BE2C (cell line): ENCODE measurements at regions not wholly inside any gene's neighbourhood (a gene's known extent, or its start where the extent isn't known, plus 50 kb on each side); places are given as distances from the start of the nearest gene placed in this dataset.

ENCODE experiments used
- DNase-seq: peaks from one replicate; pipeline ENCODE4 v3.0.0-alpha.2; 2020
- H3K27me3 ChIP-seq: fragments of 250-450 bp; sonication (Bioruptor Pico); 2 replicates; pipeline ENCODE4 v1.5.1; 2020; ENCODE audit warnings: mild to moderate bottlenecking
- H3K36me3 ChIP-seq: fragments of 250-450 bp; sonication (Bioruptor Pico); 2 replicates; pipeline ENCODE4 v1.5.1; 2020; ENCODE audit warnings: mild to moderate bottlenecking
- H3K4me1 ChIP-seq: fragments of 250-450 bp; sonication (Bioruptor Pico); 2 replicates; pipeline ENCODE4 v1.5.1; 2020
- H3K4me3 ChIP-seq: 2 replicates; pipeline ENCODE4 v1.5.1; 2011; ENCODE audit warnings: low read depth, low read length
- H3K9me3 ChIP-seq: fragments of 250-450 bp; sonication (Bioruptor Pico); 2 replicates; pipeline ENCODE4 v1.5.1; 2020
- TF ChIP-seq, protein P1 (sequence below): IDR thresholded peaks from 2 replicates; pipeline ENCODE4 v1.5.1; 2012; ENCODE audit warnings: mild to moderate bottlenecking, low read depth, low read length

DNA sequence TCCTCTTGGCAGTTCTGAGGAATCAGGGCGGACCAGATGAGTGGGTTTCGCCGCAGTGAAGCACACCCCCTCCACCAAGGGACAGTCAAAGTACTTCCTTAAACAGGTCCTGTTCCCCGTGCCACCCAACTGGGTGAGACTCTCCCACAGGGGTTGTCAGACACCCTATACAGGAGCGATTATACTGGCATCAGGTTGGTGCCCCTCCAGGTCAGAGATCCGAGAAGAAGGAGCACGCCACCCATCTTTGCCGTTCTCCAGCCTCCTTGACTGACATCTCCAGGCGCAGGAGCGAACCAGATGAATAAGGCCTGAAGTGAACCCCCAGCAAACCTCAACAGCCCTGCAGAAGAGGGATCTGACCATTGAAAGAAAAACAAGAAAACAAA lies 108.1 kb upstream of the ZBTB20 start:
- no peaks in the 10 kb centered on the region for H3K9me3 ChIP-seq

DNA sequence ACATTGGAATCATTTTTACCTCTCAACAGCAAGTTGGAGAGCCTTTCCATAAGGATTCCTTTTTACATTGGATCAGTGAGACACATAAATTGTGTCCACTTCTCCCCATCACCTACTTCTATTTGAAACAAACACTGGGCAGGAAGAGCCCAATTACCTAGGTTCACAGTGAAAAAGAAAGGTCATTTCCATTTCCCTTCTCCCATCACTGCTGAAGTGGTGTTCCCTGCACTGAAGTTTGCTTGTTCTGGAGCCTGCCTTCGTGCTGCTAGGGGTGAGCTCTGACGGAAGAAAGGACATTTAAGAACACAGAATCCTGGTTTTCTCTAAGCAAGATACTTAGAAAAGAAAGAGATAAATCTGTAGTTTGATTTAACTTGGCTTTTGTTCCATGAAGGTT lies 123.8 kb upstream of the ZBTB20 start:
- Histone ChIP-seq H3K4me1 (peaks cover 6% of the 10 kb centered on the region), H3K9me3 (no peaks in the 10 kb centered on the region), H3K36me3 (no peaks in the 10 kb centered on the region), H3K4me3 (no peak overlapping the region), H3K27me3 (no peaks in the 10 kb centered on the region)
- DNase-seq: no peak
- TF ChIP-seq, protein P1, sequence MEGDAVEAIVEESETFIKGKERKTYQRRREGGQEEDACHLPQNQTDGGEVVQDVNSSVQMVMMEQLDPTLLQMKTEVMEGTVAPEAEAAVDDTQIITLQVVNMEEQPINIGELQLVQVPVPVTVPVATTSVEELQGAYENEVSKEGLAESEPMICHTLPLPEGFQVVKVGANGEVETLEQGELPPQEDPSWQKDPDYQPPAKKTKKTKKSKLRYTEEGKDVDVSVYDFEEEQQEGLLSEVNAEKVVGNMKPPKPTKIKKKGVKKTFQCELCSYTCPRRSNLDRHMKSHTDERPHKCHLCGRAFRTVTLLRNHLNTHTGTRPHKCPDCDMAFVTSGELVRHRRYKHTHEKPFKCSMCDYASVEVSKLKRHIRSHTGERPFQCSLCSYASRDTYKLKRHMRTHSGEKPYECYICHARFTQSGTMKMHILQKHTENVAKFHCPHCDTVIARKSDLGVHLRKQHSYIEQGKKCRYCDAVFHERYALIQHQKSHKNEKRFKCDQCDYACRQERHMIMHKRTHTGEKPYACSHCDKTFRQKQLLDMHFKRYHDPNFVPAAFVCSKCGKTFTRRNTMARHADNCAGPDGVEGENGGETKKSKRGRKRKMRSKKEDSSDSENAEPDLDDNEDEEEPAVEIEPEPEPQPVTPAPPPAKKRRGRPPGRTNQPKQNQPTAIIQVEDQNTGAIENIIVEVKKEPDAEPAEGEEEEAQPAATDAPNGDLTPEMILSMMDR: no peak

More for the DNA sequence above, 108.1 kb upstream of the ZBTB20 start:
- no peaks in the 10 kb centered on the region for H3K27me3 ChIP-seq
- no peaks in the 10 kb centered on the region for H3K4me1 ChIP-seq
- H3K36me3 ChIP-seq: no peaks in the 10 kb centered on the region
- TF ChIP-seq, protein P1: no peak
- DNase-seq: no peak
- no peak overlapping the region for H3K4me3 ChIP-seq

DNA sequence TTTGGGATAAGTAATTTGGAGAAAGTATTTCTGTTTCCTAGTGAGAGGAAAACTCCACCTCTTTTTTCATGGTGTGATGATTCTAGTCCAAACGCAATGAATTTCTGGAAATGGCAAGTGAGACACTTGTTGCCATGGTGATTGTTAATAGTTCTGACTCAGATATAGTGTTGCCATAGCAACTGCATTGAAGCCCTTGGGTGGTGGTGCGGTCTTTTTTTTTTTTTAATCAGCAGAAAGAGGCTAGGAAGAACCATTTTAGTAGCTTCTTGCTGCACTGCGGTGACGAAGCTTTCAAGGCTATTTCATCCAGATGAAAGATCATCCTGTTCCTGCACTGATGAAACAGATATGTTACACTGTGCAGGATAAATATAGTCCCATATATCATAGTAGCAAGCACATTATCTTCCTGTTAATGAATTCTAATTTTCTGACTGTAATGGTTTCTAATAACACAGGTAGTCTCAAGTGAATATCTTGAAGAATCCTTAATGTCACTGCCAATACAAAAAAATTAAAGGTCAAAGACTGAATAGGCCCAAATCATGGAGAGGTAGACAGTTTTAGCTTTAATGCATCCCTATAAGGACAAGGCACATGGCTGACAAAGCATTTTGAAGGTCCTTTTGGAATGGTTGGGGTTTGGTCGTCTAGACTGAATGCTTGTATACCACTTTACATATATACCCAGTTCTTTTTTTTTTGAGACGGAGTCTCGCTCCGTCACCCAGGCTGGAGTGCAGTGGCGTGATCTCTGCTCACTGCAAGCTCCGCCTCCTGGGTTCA lies 125.1 kb upstream of the ZBTB20 start:
- no peaks in the 10 kb centered on the region for H3K27me3 ChIP-seq
- H3K4me3 ChIP-seq: no peak overlapping the region
- peak; percentile 4 for DNase-seq
- no peaks in the 10 kb centered on the region for H3K36me3 ChIP-seq
- no peaks in the 10 kb centered on the region for H3K9me3 ChIP-seq
- TF ChIP-seq, protein P1: no peak
- peaks cover 6% of the 10 kb centered on the region for H3K4me1 ChIP-seq

DNA sequence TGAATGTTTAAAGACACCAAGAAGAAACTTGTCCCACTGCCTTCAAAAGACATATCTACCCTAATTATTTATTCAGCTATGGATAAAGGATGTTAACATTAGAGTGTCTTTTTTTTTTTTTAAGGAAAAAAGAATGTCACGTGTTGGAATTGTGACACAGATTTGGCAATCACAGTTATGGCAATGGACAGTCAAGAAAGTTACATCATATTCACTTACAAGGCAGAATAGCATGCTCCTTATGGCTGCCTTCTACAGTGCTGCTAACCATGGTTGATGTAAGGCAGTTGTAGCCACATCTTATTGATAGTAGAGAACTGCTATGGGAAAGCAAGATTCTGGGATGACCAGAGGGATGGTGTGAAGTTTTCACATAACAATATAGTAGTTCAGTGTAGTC lies 128.8 kb upstream of the ZBTB20 start:
- DNase-seq: no peak
- no peaks in the 10 kb centered on the region for H3K36me3 ChIP-seq

DNA sequence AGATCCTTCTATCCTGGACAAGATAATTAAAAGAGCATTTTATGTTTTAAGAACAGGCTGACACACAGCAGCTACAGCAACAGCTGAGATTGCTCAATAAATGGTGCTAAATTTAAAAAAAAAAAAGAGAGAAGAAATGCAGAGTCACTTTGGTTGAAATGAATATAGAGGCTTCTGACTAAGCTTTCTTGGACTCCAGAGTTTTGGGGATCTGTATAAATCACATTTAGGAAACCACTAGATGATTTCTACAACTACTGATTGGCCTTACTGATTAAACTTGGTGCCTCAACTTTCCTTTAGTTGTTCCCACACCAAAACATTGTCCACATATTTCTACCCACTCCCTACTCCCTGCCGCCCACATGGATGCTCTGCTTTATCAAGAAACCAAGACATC lies 132.9 kb upstream of the ZBTB20 start:
- H3K9me3 ChIP-seq: no peaks in the 10 kb centered on the region
- H3K4me3 ChIP-seq: no peak overlapping the region
- no peaks in the 10 kb centered on the region for H3K27me3 ChIP-seq
- DNase-seq: no peak
- peaks cover 6% of the 10 kb centered on the region; the same call in 1 of the 2 replicates for H3K4me1 ChIP-seq
- TF ChIP-seq, protein P1: no peak
- H3K36me3 ChIP-seq: no peaks in the 10 kb centered on the region

More for the DNA sequence above, 128.8 kb upstream of the ZBTB20 start:
- Histone ChIP-seq H3K4me3 (no peak overlapping the region), H3K27me3 (no peaks in the 10 kb centered on the region), H3K4me1 (peaks cover 9% of the 10 kb centered on the region), H3K9me3 (no peaks in the 10 kb centered on the region)
- TF ChIP-seq, protein P1: no peak

DNA sequence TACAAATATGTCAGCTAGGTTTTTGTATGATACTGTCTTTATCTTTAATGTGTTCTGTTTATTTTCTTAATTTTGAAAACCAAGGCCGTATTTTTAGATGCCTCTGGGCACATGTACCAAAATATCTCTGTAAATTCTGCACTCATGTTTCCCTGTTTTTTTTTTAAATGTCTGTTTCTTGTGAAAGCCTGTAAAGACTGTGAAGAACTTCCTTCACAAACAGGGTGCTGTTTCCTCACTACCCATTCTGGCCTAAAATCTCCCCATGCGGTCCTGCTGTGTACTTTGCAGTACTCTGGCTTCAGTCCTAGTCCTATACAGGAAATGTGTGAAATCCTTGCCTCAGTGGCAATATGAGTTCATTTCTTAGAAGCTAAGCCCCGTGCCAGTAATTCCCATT lies 133.4 kb upstream of the ZBTB20 start:
- Histone ChIP-seq H3K36me3 (no peaks in the 10 kb centered on the region), H3K9me3 (no peaks in the 10 kb centered on the region), H3K27me3 (no peaks in the 10 kb centered on the region), H3K4me3 (no peak overlapping the region), H3K4me1 (peaks cover 6% of the 10 kb centered on the region; the same call in 1 of the 2 replicates)
- no peak for DNase-seq
- TF ChIP-seq, protein P1: no peak
